ENCODE measurements at regions not wholly inside any gene's neighbourhood (a gene's known extent, or its start where the extent isn't known, plus 50 kb on each side); places are given as distances from the start of the nearest gene placed in this dataset.

DNA sequence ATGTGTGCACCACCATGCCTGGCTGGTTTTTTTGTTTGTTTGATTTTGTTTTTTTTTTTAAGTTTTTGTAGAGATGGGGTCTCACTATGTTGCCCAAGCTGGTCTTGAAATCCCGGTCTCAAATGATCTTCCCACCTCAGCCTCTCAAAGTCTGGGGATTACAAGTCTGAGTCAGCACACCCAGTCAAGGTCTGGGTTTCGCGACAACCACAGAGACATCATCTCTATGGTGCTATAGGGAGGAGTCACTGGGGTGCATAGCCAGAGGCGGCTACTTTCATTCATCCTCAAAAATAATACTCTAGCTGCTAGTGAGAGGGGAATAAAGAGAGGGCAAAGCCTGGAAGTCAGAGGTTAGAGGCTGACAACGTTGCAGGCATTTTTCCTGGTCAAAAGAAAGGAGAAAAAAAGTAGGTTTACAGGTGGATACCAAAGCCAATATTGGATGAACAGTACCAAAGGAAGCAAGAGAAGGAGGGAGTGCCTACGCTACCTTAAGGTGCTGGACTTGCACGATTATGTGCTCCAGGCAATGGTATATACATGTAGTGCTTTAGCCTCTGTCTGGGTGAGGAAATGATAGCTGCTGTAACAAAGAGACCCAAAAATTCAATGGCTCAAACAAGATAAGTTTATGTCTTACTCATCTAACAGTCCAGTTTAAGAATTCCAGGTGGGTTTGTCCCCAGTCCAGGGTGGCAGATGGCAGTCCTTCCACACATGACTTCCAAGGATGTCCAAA lies 178.3 kb downstream of the SKIDA1 start:
- TF ChIP-seq, protein P1, sequence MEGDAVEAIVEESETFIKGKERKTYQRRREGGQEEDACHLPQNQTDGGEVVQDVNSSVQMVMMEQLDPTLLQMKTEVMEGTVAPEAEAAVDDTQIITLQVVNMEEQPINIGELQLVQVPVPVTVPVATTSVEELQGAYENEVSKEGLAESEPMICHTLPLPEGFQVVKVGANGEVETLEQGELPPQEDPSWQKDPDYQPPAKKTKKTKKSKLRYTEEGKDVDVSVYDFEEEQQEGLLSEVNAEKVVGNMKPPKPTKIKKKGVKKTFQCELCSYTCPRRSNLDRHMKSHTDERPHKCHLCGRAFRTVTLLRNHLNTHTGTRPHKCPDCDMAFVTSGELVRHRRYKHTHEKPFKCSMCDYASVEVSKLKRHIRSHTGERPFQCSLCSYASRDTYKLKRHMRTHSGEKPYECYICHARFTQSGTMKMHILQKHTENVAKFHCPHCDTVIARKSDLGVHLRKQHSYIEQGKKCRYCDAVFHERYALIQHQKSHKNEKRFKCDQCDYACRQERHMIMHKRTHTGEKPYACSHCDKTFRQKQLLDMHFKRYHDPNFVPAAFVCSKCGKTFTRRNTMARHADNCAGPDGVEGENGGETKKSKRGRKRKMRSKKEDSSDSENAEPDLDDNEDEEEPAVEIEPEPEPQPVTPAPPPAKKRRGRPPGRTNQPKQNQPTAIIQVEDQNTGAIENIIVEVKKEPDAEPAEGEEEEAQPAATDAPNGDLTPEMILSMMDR (IDR thresholded peaks at IDR 0.05): no peak
- TF ChIP-seq POLR2A (IDR thresholded peaks at IDR 0.05) (no peak), POLR2AphosphoS5 (IDR thresholded peaks at IDR 0.05) (no peak)
